Panc1 (cell line): ENCODE measurements at regions not wholly inside any gene's neighbourhood (a gene's known extent, or its start where the extent isn't known, plus 50 kb on each side); places are given as distances from the start of the nearest gene placed in this dataset.

ENCODE experiments used
- ATAC-seq: fragments of 200-7000 bp; cut with Tn5 transposase; 2 replicates; pipeline ENCODE4 v1.9.1; 2020; ENCODE audit warnings: mild to moderate bottlenecking, moderate library complexity
- BruUV-seq: library from RNA; stranded (reverse); fragments of 400-500 nt; replicated peaks from 2 replicates; lab custom pipeline; 2021; lab: Mats Ljungman, UMichigan
- CTCF ChIA-PET: fragments of 300-600 bp; sonication (Branson Sonifier 250); formaldehyde crosslinking; loops from one replicate; lab custom pipeline; 2022; ENCODE audit warnings: antibody characterized with exemption; lab: Charles Lee
- POLR2A ChIA-PET: fragments of 300-600 bp; sonication (Branson Sonifier 250); formaldehyde crosslinking; loops from one replicate; lab custom pipeline; 2022; ENCODE audit warnings: antibody characterized with exemption; lab: Charles Lee
- DNase-seq: peaks from one replicate; pipeline ENCODE4 v3.0.0-alpha.2; 2010; ENCODE audit warnings: low read depth, low spot score
- H3K27ac ChIP-seq: 2 replicates; pipeline ENCODE4 v1.5.1; 2011; ENCODE audit warnings: mild to moderate bottlenecking, low read length, inconsistent platforms
- H3K27me3 ChIP-seq: fragments of 200-500 bp; sonication (Bioruptor generic); 2 replicates; pipeline ENCODE4 v1.6.0; 2014; ENCODE audit warnings: low read length, inconsistent platforms; ENCODE audit not compliant: control insufficient read depth, insufficient read depth
- H3K36me3 ChIP-seq: fragments of 200-500 bp; sonication (Bioruptor generic); 2 replicates; pipeline ENCODE4 v1.5.1; 2014; ENCODE audit warnings: inconsistent platforms, mild to moderate bottlenecking, low read length, moderate library complexity; ENCODE audit not compliant: control insufficient read depth, insufficient read depth
- H3K4me1 ChIP-seq: 2 replicates; pipeline ENCODE4 v1.5.1; 2011; ENCODE audit warnings: inconsistent platforms, mild to moderate bottlenecking, low read length, moderate library complexity; ENCODE audit not compliant: control insufficient read depth, insufficient read depth
- H3K4me3 ChIP-seq, 2 experiments: 2 replicates each; pipeline ENCODE4 v1.5.1; 2011 to 2012; ENCODE audit warnings: low read depth in 2 of 2, low read length in 2 of 2, mild to moderate bottlenecking in 2 of 2, inconsistent platforms in 1 of 2, moderate library complexity in 1 of 2
- H3K9me3 ChIP-seq: fragments of 200-500 bp; sonication (Bioruptor generic); 2 replicates; pipeline ENCODE4 v1.5.1; 2014; ENCODE audit warnings: low read depth, mild to moderate bottlenecking, inconsistent platforms, low read length, moderate library complexity; ENCODE audit not compliant: control insufficient read depth, insufficient read depth
- POLR2AphosphoS5 ChIP-seq: IDR thresholded peaks from 2 replicates; pipeline ENCODE4 v1.6.1; 2012; ENCODE audit warnings: mild to moderate bottlenecking, low read depth, low read length, moderate library complexity
- SIN3A ChIP-seq: IDR thresholded peaks from 2 replicates; pipeline ENCODE4 v1.6.1; 2012; ENCODE audit warnings: low read depth, mild to moderate bottlenecking, low read length, moderate library complexity, borderline replicate concordance; ENCODE audit not compliant: insufficient read depth
- TCF7L2 ChIP-seq: IDR thresholded peaks from 2 replicates; pipeline ENCODE4 v1.6.1; 2011; ENCODE audit warnings: mild to moderate bottlenecking, low read depth, low read length, inconsistent platforms
- in situ Hi-C: cut with HindIII; loops from 2 replicates; pipeline ENCODE4 v1.10.0; 2016; ENCODE audit warnings: low sequenced_read_pairs, low pct_unique_long_range_greater_than_20kb
- intact Hi-C: fragments of 100-400 bp; cut with micrococcal nuclease; formaldehyde crosslinking; loops from one replicate; pipeline ENCODE4 v1.10.0; 2022; ENCODE audit not compliant: unreplicated experiment
- TF ChIP-seq, protein P1 (sequence below): fragments of 450-650 bp; IDR thresholded peaks from 2 replicates; pipeline ENCODE4 v1.5.1; 2017; ENCODE audit warnings: mild to moderate bottlenecking
- TF ChIP-seq, protein P2 (sequence below), 2 experiments: IDR thresholded peaks; 2 replicates each; pipeline ENCODE4 v1.6.1; 2011 to 2012; ENCODE audit warnings: low read depth in 2 of 2, control low read depth in 1 of 2, low read length in 1 of 2, mild to moderate bottlenecking in 1 of 2, moderate library complexity in 1 of 2; ENCODE audit not compliant: insufficient read depth in 1 of 2

DNA sequence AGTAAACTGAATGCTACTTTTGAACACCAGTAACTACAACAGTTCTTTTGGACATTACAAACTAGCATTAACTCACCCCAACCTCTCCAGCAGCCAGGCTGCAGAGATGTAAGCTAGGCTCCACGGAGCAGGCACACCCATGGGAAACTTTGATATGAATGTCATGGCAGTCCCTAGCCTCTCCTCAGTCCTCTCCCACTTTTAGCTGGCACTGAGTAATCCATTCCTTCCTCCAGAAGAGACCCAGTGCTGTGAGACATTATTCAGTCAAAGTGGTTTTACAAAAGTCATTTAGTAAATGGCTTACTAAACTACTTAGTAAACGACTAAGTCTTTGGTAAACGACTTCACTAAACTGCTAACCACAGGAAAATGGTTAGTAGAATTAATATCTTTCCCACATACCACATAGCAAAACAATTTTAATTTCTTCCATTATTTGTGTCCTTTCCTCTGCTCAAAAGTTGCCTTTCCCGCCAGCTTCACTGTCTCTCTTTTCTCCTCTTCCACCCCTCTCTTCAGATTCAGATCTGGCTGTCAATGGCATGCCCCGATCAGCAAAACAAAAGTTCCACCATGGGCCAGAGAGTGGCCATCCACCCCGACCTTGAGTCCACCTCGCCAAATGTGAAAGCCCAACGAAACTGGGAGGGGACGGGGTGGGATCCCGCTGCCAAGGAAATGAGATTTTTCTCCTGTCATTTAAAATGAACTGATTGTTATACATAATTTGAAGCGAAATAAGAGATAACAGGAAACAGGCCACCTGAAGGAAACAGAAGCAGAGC is 67.5 kb upstream of the TJP1 start:
- no peak overlapping the region for H3K4me3 ChIP-seq
- in situ Hi-C loops, result no loop called here
- H3K36me3 ChIP-seq, result no peaks in the 10 kb centered on the region
- ATAC-seq (no peak), DNase-seq (no peak)
- no peaks in the 10 kb centered on the region for H3K27me3 ChIP-seq
- no peaks in the 10 kb centered on the region for H3K9me3 ChIP-seq
- TF ChIP-seq, protein P1, sequence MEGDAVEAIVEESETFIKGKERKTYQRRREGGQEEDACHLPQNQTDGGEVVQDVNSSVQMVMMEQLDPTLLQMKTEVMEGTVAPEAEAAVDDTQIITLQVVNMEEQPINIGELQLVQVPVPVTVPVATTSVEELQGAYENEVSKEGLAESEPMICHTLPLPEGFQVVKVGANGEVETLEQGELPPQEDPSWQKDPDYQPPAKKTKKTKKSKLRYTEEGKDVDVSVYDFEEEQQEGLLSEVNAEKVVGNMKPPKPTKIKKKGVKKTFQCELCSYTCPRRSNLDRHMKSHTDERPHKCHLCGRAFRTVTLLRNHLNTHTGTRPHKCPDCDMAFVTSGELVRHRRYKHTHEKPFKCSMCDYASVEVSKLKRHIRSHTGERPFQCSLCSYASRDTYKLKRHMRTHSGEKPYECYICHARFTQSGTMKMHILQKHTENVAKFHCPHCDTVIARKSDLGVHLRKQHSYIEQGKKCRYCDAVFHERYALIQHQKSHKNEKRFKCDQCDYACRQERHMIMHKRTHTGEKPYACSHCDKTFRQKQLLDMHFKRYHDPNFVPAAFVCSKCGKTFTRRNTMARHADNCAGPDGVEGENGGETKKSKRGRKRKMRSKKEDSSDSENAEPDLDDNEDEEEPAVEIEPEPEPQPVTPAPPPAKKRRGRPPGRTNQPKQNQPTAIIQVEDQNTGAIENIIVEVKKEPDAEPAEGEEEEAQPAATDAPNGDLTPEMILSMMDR, result no peak
- TF ChIP-seq, protein P2, sequence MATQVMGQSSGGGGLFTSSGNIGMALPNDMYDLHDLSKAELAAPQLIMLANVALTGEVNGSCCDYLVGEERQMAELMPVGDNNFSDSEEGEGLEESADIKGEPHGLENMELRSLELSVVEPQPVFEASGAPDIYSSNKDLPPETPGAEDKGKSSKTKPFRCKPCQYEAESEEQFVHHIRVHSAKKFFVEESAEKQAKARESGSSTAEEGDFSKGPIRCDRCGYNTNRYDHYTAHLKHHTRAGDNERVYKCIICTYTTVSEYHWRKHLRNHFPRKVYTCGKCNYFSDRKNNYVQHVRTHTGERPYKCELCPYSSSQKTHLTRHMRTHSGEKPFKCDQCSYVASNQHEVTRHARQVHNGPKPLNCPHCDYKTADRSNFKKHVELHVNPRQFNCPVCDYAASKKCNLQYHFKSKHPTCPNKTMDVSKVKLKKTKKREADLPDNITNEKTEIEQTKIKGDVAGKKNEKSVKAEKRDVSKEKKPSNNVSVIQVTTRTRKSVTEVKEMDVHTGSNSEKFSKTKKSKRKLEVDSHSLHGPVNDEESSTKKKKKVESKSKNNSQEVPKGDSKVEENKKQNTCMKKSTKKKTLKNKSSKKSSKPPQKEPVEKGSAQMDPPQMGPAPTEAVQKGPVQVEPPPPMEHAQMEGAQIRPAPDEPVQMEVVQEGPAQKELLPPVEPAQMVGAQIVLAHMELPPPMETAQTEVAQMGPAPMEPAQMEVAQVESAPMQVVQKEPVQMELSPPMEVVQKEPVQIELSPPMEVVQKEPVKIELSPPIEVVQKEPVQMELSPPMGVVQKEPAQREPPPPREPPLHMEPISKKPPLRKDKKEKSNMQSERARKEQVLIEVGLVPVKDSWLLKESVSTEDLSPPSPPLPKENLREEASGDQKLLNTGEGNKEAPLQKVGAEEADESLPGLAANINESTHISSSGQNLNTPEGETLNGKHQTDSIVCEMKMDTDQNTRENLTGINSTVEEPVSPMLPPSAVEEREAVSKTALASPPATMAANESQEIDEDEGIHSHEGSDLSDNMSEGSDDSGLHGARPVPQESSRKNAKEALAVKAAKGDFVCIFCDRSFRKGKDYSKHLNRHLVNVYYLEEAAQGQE (IDR thresholded peaks at IDR 0.05; ENCODE audit: insufficient read depth in 1 of 2, low read depth in 2 of 2, low read length in 1 of 2), result no peak
- no peak for TF ChIP-seq SIN3A
- TF ChIP-seq TCF7L2, result no peak
- TF ChIP-seq POLR2AphosphoS5, result no peak
- no peak overlapping the region for H3K27ac ChIP-seq
- no peaks in the 10 kb centered on the region for H3K4me1 ChIP-seq
- ChIA-PET CTCF (no interaction called here), POLR2A (interaction anchor here (0.5 kb wide), 1 partner anchor 23 kb away, joined by 3 read pairs; no protein-coding TSS in a partner anchor)
- intact Hi-C loops, result no loop called here
- BruUV-seq, result no TSS peak

DNA sequence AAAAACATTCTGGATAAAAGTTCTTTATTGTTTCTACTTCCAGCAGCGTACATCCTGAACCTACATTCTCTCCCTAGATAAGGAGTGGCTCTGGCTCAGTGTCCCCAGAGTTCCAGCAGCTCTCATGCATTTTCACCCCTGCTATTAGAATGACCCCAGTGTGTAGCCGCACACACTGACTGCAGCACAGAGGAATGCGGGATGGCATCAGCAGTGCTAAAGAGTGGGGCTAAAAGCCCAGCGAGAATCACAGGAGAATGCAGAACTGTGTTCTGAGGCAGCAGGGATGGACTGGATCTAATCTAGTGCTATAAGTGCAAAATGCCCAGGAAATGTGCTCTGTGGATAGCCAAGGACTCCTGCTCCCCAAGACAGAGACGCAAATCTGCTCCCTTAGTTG is 66.4 kb upstream of the TJP1 start:
- H3K4me1 ChIP-seq, result no peaks in the 10 kb centered on the region
- no peak overlapping the region for H3K4me3 ChIP-seq
- POLR2A ChIA-PET, result no interaction called here
- H3K36me3 ChIP-seq, result no peaks in the 10 kb centered on the region
- H3K27ac ChIP-seq, result no peak overlapping the region
- in situ Hi-C loops, result no loop called here
- H3K27me3 ChIP-seq, result no peaks in the 10 kb centered on the region
- CTCF ChIA-PET, result no interaction called here
- TF ChIP-seq TCF7L2 (no peak), SIN3A (no peak), POLR2AphosphoS5 (no peak)
- TF ChIP-seq, protein P2 (IDR thresholded peaks at IDR 0.05; ENCODE audit: insufficient read depth in 1 of 2, low read depth in 2 of 2, low read length in 1 of 2), result no peak
- TF ChIP-seq, protein P1, result no peak
- intact Hi-C loops, result no loop called here
- ATAC-seq (no peak), DNase-seq (no peak)
- no TSS peak for BruUV-seq
- no peaks in the 10 kb centered on the region for H3K9me3 ChIP-seq
